GM12878 (cell line): ENCODE measurements at regions not wholly inside any gene's neighbourhood (a gene's known extent, or its start where the extent isn't known, plus 50 kb on each side); places are given as distances from the start of the nearest gene placed in this dataset.

Source experiments
- ATAC-seq: fragments of 200-7000 bp; cut with Tn5 transposase; 3 replicates; pipeline ENCODE4 v1.9.1; 2020; ENCODE audit warnings: mild to moderate bottlenecking, moderate library complexity
- BruUV-seq: library from RNA; stranded (reverse); fragments of 400-500 nt; replicated peaks from 2 replicates; lab custom pipeline; 2021; lab: Mats Ljungman, UMichigan
- CTCF ChIA-PET: fragments of 300-600 bp; sonication (Branson Sonifier 250); formaldehyde crosslinking; extraction: SDS; loops from one replicate; lab custom pipeline; 2021; ENCODE audit warnings: inconsistent platforms; lab: Yijun Ruan, JAX
- POLR2A ChIA-PET: fragments of 350-600 bp; formaldehyde crosslinking; extraction: SDS; loops from one replicate; lab custom pipeline; 2021; ENCODE audit warnings: inconsistent platforms; lab: Charles Lee
- RAD21 ChIA-PET: fragments of 300-600 bp; sonication (Branson Sonifier 250); formaldehyde crosslinking; loops from one replicate; lab custom pipeline; 2023; ENCODE audit warnings: antibody characterized with exemption; ENCODE audit not compliant: unreplicated experiment; lab: Charles Lee
- SMC1A ChIA-PET: fragments of 300-600 bp; sonication (Branson Sonifier 250); formaldehyde crosslinking; loops from one replicate; lab custom pipeline; 2023; ENCODE audit not compliant: unreplicated experiment, uncharacterized antibody; lab: Charles Lee
- DNase-seq: peaks from one replicate; pipeline ENCODE4 v3.0.0-alpha.2; 2011; ENCODE audit warnings: low read depth, low spot score
- FAIRE-seq: peaks from 3 replicates; lab custom pipeline; 2011; peaks lifted over from hg19 to GRCh38; lab: Jason Lieb, UNC
- H2AFZ ChIP-seq: 2 replicates; pipeline ENCODE4 v1.6.0; 2011; ENCODE audit warnings: low read depth, low read length, control low read depth; ENCODE audit not compliant: control insufficient read depth
- H3K27ac ChIP-seq: 2 replicates; pipeline ENCODE4 v1.5.1; 2011; ENCODE audit warnings: control low read depth; ENCODE audit not compliant: control insufficient read depth, insufficient read depth
- H3K27me3 ChIP-seq, 2 experiments: replicated peaks in 1 of 2; 2 replicates each; pipeline versions ENCODE4 v1.6.0 to v1.6.1; 2011; ENCODE audit warnings: low read length in 1 of 2; ENCODE audit not compliant: control insufficient read depth in 2 of 2, insufficient read depth in 2 of 2
- H3K36me3 ChIP-seq, 2 experiments: 2 replicates each; pipeline ENCODE4 v1.5.1; 2011; ENCODE audit warnings: low read length in 1 of 2; ENCODE audit not compliant: control insufficient read depth in 2 of 2, insufficient read depth in 2 of 2
- H3K4me1 ChIP-seq: 2 replicates; pipeline ENCODE4 v1.6.1; 2011; ENCODE audit warnings: mild to moderate bottlenecking, low read length, moderate library complexity, mixed read lengths; ENCODE audit not compliant: control insufficient read depth, insufficient read depth
- H3K4me2 ChIP-seq: 2 replicates; pipeline ENCODE4 v1.6.0; 2011; ENCODE audit warnings: control low read depth; ENCODE audit not compliant: control insufficient read depth, insufficient read depth
- H3K4me3 ChIP-seq: fragments of 200-600 bp; sonication (generic); 2 replicates; pipeline ENCODE4 v1.5.1; 2016
- H3K79me2 ChIP-seq: 2 replicates; pipeline ENCODE4 v1.6.0; 2011; ENCODE audit warnings: low read length; ENCODE audit not compliant: control insufficient read depth, insufficient read depth
- H3K9ac ChIP-seq: 2 replicates; pipeline ENCODE4 v1.8.0; 2011; ENCODE audit warnings: low read length, control low read depth, mixed read lengths; ENCODE audit not compliant: control insufficient read depth, insufficient read depth
- H3K9me3 ChIP-seq: replicated peaks from 3 replicates; pipeline ENCODE4 v1.5.1; 2011; ENCODE audit warnings: mild to moderate bottlenecking, low read length; ENCODE audit not compliant: control insufficient read depth, insufficient read depth
- H4K20me1 ChIP-seq: 2 replicates; pipeline ENCODE4 v1.6.0; 2011; ENCODE audit not compliant: control insufficient read depth, insufficient read depth
- ASH2L ChIP-seq: fragments of 300-600, 200-600 bp; sonication (generic); IDR thresholded peaks from 2 replicates; pipeline ENCODE4 v1.6.1; 2017; ENCODE audit warnings: low read depth, mild to moderate bottlenecking, borderline replicate concordance
- CEBPZ ChIP-seq: fragments of 150-350 bp; IDR thresholded peaks from 2 replicates; pipeline ENCODE4 v1.6.1; 2016; ENCODE audit warnings: low read depth, low read length
- CHD2 ChIP-seq: IDR thresholded peaks from 2 replicates; pipeline ENCODE4 v1.6.1; 2011; ENCODE audit warnings: low read depth, low read length, improper control_type of control experiment, borderline replicate concordance
- CREB1 ChIP-seq: IDR thresholded peaks from 2 replicates; pipeline ENCODE4 v1.6.1; 2012; ENCODE audit warnings: low read depth, mild to moderate bottlenecking, inconsistent platforms
- FOXK2 ChIP-seq: fragments of 450-650 bp; IDR thresholded peaks from 2 replicates; pipeline ENCODE4 v1.6.1; 2017; ENCODE audit warnings: mild to moderate bottlenecking, moderate library complexity
- GABPA ChIP-seq: IDR thresholded peaks from 2 replicates; pipeline ENCODE4 v1.6.1; 2014; ENCODE audit warnings: antibody characterized with exemption, low read depth, mild to moderate bottlenecking, inconsistent platforms
- IRF4 ChIP-seq: IDR thresholded peaks from 2 replicates; pipeline ENCODE4 v1.6.1; 2011; ENCODE audit warnings: low read depth, low read length
- JUND ChIP-seq: IDR thresholded peaks from 2 replicates; pipeline ENCODE4 v1.6.1; 2012; ENCODE audit warnings: low read depth, mild to moderate bottlenecking, low read length, improper control_type of control experiment, moderate library complexity
- MYC ChIP-seq: IDR thresholded peaks from 2 replicates; pipeline ENCODE4 v1.6.1; 2011; ENCODE audit warnings: mild to moderate bottlenecking, low read length, moderate library complexity, inconsistent platforms; ENCODE audit not compliant: insufficient read depth, insufficient replicate concordance, insufficient read length, severe bottlenecking
- PML ChIP-seq: IDR thresholded peaks from 2 replicates; pipeline ENCODE4 v1.6.1; 2012; ENCODE audit warnings: low read length, inconsistent platforms
- SRF ChIP-seq, 2 experiments: IDR thresholded peaks; 2 replicates each; pipeline ENCODE4 v1.6.1; 2011; ENCODE audit warnings: low read depth in 2 of 2, low read length in 2 of 2, mild to moderate bottlenecking in 1 of 2, moderate library complexity in 1 of 2
- SUZ12 ChIP-seq: fragments of 200-600 bp; sonication (generic); IDR thresholded peaks from one replicate; pipeline ENCODE4 v1.6.1; 2018; ENCODE audit warnings: antibody characterized with exemption, mild to moderate bottlenecking; ENCODE audit not compliant: unreplicated experiment
- YY1 ChIP-seq: IDR thresholded peaks from 2 replicates; pipeline ENCODE4 v1.6.1; 2011; ENCODE audit warnings: low read depth, mild to moderate bottlenecking, low read length
- WGBS: methylation state at CpG from one replicate; pipeline ENCODE4 v1.1.6; 2016; ENCODE audit warnings: low lambda C conversion rate; ENCODE audit not compliant: insufficient replicate concordance, insufficient coverage; ENCODE audit errors: missing lambda C conversion rate; 5-methylcytosine and 5-hydroxymethylcytosine counted together
- in situ Hi-C: fragments of 300-500 bp; cut with MboI; formaldehyde crosslinking; loops from 9 replicates; pipeline ENCODE4 v1.14.3; 2018; ENCODE audit warnings: mixed read lengths
- intact Hi-C: fragments of 100-400 bp; cut with micrococcal nuclease; formaldehyde crosslinking; loops from one replicate; pipeline ENCODE4 v1.14.2; 2022; ENCODE audit not compliant: unreplicated experiment

GRCh38 chr11:91857179-91857578, 367.4 kb upstream of the FAT3 start (continued):
- no peak for TF ChIP-seq CEBPZ

GRCh38 chr11:91854780-91855179, 369.8 kb upstream of the FAT3 start:
- Histone ChIP-seq H3K4me1 (no peaks in the 10 kb centered on the region), H3K9ac (no peak overlapping the region), H2AFZ (no peak overlapping the region), H3K9me3 (no peaks in the 10 kb centered on the region), H3K4me2 (no peak overlapping the region), H3K27me3 (no peaks in the 10 kb centered on the region), H3K79me2 (no peaks in the 10 kb centered on the region), H4K20me1 (no peaks in the 10 kb centered on the region), H3K27ac (no peak overlapping the region), H3K4me3 (no peak overlapping the region), H3K36me3 (no peaks in the 10 kb centered on the region)
- WGBS: 14% methylated on average over 1 of the region's 1 CpG
- ATAC-seq (no peak), FAIRE-seq (no peak), DNase-seq (no peak)
- ChIA-PET SMC1A (interaction anchor here (0.6 kb wide), 1 partner anchor 39 kb away, joined by 3 read pairs; no protein-coding TSS in a partner anchor), RAD21 (no interaction called here), CTCF (no interaction called here), POLR2A (no interaction called here)
- TF ChIP-seq CREB1 (no peak), SRF (IDR thresholded peaks at IDR 0.05; ENCODE audit: low read depth in 2 of 2, low read length in 2 of 2) (no peak), IRF4 (no peak), FOXK2 (no peak), PML (no peak), GABPA (no peak), MYC (no peak), JUND (no peak), ASH2L (no peak), SUZ12 (no peak), CHD2 (no peak), YY1 (no peak)
- intact Hi-C loops (no loop called here), in situ Hi-C loops (no loop called here)
- BruUV-seq: no TSS peak
